Kidney (tissue), 13 donors: ENCODE measurements at regions not wholly inside any gene's neighbourhood (a gene's known extent, or its start where the extent isn't known, plus 50 kb on each side); places are given as distances from the start of the nearest gene placed in this dataset.

Experiments used
- DNase-seq, 5 donors: peaks; one replicate each; pipeline ENCODE4 v3.0.0-alpha.2; 2013 to 2020
- FAIRE-seq: peaks from 2 replicates; lab custom pipeline; 2012; peaks lifted over from hg19 to GRCh38; lab: Jason Lieb, UNC
- H3K27ac ChIP-seq, 2 donors: one replicate each; pipeline ENCODE4 v1.7.0; 2013; ENCODE audit warnings: low read depth in 2 of 2, low read length in 2 of 2, inconsistent platforms in 1 of 2
- H3K27me3 ChIP-seq: one replicate; pipeline ENCODE4 v1.7.1; 2013; ENCODE audit warnings: low read length, inconsistent platforms; ENCODE audit not compliant: control insufficient read depth, insufficient read depth
- H3K36me3 ChIP-seq, 3 donors: one replicate each; pipeline versions ENCODE4 v1.7.0 to v1.7.1; 2013; ENCODE audit warnings: low read length in 3 of 3, control low read depth in 1 of 3, inconsistent platforms in 1 of 3; ENCODE audit not compliant: insufficient read depth in 3 of 3, control insufficient read depth in 2 of 3
- H3K4me1 ChIP-seq, 3 donors: one replicate each; pipeline versions ENCODE4 v1.7.0 to v1.7.1; 2013; ENCODE audit warnings: low read length in 3 of 3, inconsistent platforms in 1 of 3, low read depth in 1 of 3; ENCODE audit not compliant: control insufficient read depth in 2 of 3, insufficient read depth in 2 of 3
- H3K4me3 ChIP-seq, 3 donors: one replicate each; pipeline versions ENCODE4 v1.7.0 to v1.8.1; 2013; ENCODE audit warnings: low read length in 3 of 3, control low read depth in 1 of 3, inconsistent platforms in 1 of 3
- H3K9ac ChIP-seq, 3 donors: one replicate each; pipeline versions ENCODE4 v1.7.0 to v1.7.1; 2013; ENCODE audit warnings: low read length in 3 of 3, control low read depth in 1 of 3, inconsistent platforms in 1 of 3
- H3K9me3 ChIP-seq, 3 donors: one replicate each; pipeline versions ENCODE4 v1.7.0 to v1.7.1; 2013; ENCODE audit warnings: low read length in 3 of 3, control low read depth in 1 of 3, inconsistent platforms in 1 of 3; ENCODE audit not compliant: control insufficient read depth in 2 of 3, insufficient read depth in 1 of 3
- CTCF ChIP-seq: IDR thresholded peaks from 3 replicates; pipeline ENCODE4 v1.5.1; 2012; ENCODE audit warnings: mild to moderate bottlenecking, moderate library complexity, borderline replicate concordance; ENCODE audit not compliant: insufficient read depth; ENCODE audit errors: extremely low read depth
- intact Hi-C: fragments of 100-400 bp; cut with DNase I; formaldehyde crosslinking; loops from one replicate; pipeline ENCODE4 v1.11.1; 2022
- donor health status: control.
- donor health status: control.
- donor health status: control.
- donor health status: control.
- donor health status: control.
- donor health status: DM: yes; HTN: yes; CAD: no.
- donor health status: Normal renal cell carcinoma (clear cell type).

- no peak for TF ChIP-seq CTCF
- DNase-seq (no peak), FAIRE-seq (no peak)
These were observed 387.0 kb downstream of the CTTN start for GRCh38 chr11:70785372-70785771.

GRCh38 chr11:70786021-70786665 lies 387.8 kb downstream of the CTTN start:
- FAIRE-seq (no peak), DNase-seq (no peak)
- no peak for TF ChIP-seq CTCF
- intact Hi-C loops: no loop called here
- Histone ChIP-seq H3K36me3 (peaks cover 0 to 4% (median 2%) of the 10 kb centered on the region in 3 donors), H3K9me3 (peaks cover 0 to 2% (median 0%) of the 10 kb centered on the region in 3 donors), H3K27me3 (no peaks in the 10 kb centered on the region), H3K4me3 (no peak overlapping the region), H3K4me1 (peaks cover 0 to 5% (median 0%) of the 10 kb centered on the region in 3 donors), H3K27ac (no peak overlapping the region), H3K9ac (no peak overlapping the region)

More at GRCh38 chr11:70785372-70785771, 387.0 kb downstream of the CTTN start:
- Histone ChIP-seq H3K9me3 (peaks cover 0 to 2% (median 0%) of the 10 kb centered on the region in 3 donors), H3K27ac (no peak overlapping the region), H3K4me1 (peaks cover 0 to 5% (median 0%) of the 10 kb centered on the region in 3 donors), H3K36me3 (peaks cover 0 to 3% (median 2%) of the 10 kb centered on the region in 3 donors), H3K9ac (no peak overlapping the region), H3K4me3 (no peak overlapping the region), H3K27me3 (no peaks in the 10 kb centered on the region)
- intact Hi-C loops: no loop called here

GRCh38 chr11:70788248-70789022 lies 390.1 kb downstream of the CTTN start:
- no peaks in the 10 kb centered on the region for H3K27me3 ChIP-seq
- peaks cover 0 to 5% (median 0%) of the 10 kb centered on the region in 3 donors for H3K4me1 ChIP-seq
- peaks cover 0 to 9% (median 2%) of the 10 kb centered on the region in 3 donors for H3K36me3 ChIP-seq
- H3K27ac ChIP-seq: no peak overlapping the region
- no peak for TF ChIP-seq CTCF
- no peak for FAIRE-seq
- intact Hi-C loops: no loop called here
- H3K9ac ChIP-seq: no peak overlapping the region
- no peak for DNase-seq
- no peak overlapping the region for H3K4me3 ChIP-seq
- peaks cover 2 to 6% (median 5%) of the 10 kb centered on the region in 3 donors for H3K9me3 ChIP-seq
